Right lobe of liver (tissue), 4 donors: ENCODE measurements at regions not wholly inside any gene's neighbourhood (a gene's known extent, or its start where the extent isn't known, plus 50 kb on each side); places are given as distances from the start of the nearest gene placed in this dataset.

ENCODE experiments used
- POLR2A ChIP-seq: fragments of 450-650 bp; IDR thresholded peaks from one replicate; pipeline ENCODE4 v1.6.1; 2017; ENCODE audit warnings: antibody characterized with exemption, mild to moderate bottlenecking
- TF ChIP-seq, protein P1 (sequence below), 4 donors: fragments of 200-600 bp in 3 of 4; fragments of 450-650 bp in 1 of 4; IDR thresholded peaks; one replicate each; pipeline versions ENCODE4 v1.5.1 to v1.8.0; 2016 to 2022; ENCODE audit warnings: antibody characterized with exemption in 4 of 4, mild to moderate bottlenecking in 2 of 4
- donor health status: DM: no; HTN: no; CAD: no.
- donor health status: DM: no; HTN: no; CAD: no.
- donor health status: DM: no; HTN: yes; CAD: no.

DNA sequence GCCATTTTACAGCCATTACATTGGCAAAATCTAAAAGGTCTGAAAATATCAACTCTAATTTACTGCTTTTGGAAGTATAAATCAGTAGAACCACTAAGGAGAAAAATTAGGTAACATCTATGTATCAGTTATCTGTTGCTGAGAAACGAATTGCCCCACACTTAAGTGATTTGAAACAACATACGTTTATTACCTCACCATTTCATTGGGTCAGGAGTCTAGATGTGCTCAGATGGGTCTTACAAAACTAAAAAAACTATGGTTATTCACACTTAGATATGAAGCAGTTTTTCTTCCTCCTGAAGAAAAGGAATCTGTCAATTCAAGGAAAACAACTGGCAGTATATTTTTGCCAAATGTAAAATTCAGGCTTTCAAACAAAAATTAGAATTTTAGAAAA is 80.1 kb upstream of the APBB1IP start:
- TF ChIP-seq, protein P1, sequence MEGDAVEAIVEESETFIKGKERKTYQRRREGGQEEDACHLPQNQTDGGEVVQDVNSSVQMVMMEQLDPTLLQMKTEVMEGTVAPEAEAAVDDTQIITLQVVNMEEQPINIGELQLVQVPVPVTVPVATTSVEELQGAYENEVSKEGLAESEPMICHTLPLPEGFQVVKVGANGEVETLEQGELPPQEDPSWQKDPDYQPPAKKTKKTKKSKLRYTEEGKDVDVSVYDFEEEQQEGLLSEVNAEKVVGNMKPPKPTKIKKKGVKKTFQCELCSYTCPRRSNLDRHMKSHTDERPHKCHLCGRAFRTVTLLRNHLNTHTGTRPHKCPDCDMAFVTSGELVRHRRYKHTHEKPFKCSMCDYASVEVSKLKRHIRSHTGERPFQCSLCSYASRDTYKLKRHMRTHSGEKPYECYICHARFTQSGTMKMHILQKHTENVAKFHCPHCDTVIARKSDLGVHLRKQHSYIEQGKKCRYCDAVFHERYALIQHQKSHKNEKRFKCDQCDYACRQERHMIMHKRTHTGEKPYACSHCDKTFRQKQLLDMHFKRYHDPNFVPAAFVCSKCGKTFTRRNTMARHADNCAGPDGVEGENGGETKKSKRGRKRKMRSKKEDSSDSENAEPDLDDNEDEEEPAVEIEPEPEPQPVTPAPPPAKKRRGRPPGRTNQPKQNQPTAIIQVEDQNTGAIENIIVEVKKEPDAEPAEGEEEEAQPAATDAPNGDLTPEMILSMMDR (IDR thresholded peaks at IDR 0.05): no peak
- TF ChIP-seq POLR2A: no peak
